AG10803 (cell line): ENCODE measurements at regions not wholly inside any gene's neighbourhood (a gene's known extent, or its start where the extent isn't known, plus 50 kb on each side); places are given as distances from the start of the nearest gene placed in this dataset.

Source experiments
- DNase-seq: peaks from one replicate; pipeline ENCODE4 v3.0.0; 2010; ENCODE audit warnings: low read depth
- H3K4me3 ChIP-seq: 2 replicates; pipeline ENCODE4 v1.5.1; 2011; ENCODE audit warnings: mild to moderate bottlenecking, low read length, control low read depth
- TF ChIP-seq, protein P1 (sequence below): conservative IDR thresholded peaks from 2 replicates; pipeline ENCODE4 v1.5.1; 2011; ENCODE audit warnings: mild to moderate bottlenecking, low read length, control low read depth, inconsistent platforms

DNA sequence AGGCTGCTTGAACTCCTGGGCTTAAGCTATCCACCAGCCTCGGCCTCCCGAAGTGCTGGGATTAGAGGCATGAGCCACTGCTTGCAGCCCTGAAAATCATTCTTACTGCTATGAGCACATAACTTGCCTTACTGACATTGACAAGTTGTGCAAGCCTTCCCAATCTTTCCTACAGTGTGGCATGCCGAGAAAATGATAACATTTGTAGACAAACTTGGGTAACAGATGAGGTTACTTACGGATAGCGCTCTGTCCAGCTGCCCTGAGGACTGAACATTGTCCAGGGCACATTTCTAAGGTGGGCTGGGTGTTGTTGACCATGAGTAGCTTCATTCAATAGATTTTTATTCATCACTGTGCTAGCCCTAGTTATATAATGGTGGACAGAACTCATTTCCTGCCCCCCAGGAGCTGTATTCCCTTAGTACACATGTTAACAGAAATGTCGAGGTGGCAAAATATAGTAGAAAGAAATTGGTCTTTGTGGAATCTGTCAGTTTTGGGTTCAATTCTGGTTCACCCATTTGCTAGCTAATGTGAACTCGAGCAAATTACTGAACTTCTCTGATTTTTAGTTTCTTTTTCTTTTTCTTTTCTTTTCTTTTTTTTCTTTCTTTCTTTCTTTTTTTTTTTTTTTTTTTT, 118.4 kb upstream of the AKIRIN2 start:
- TF ChIP-seq, protein P1, sequence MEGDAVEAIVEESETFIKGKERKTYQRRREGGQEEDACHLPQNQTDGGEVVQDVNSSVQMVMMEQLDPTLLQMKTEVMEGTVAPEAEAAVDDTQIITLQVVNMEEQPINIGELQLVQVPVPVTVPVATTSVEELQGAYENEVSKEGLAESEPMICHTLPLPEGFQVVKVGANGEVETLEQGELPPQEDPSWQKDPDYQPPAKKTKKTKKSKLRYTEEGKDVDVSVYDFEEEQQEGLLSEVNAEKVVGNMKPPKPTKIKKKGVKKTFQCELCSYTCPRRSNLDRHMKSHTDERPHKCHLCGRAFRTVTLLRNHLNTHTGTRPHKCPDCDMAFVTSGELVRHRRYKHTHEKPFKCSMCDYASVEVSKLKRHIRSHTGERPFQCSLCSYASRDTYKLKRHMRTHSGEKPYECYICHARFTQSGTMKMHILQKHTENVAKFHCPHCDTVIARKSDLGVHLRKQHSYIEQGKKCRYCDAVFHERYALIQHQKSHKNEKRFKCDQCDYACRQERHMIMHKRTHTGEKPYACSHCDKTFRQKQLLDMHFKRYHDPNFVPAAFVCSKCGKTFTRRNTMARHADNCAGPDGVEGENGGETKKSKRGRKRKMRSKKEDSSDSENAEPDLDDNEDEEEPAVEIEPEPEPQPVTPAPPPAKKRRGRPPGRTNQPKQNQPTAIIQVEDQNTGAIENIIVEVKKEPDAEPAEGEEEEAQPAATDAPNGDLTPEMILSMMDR, result no peak
- H3K4me3 ChIP-seq, result no peak overlapping the region
- no peak for DNase-seq

DNA sequence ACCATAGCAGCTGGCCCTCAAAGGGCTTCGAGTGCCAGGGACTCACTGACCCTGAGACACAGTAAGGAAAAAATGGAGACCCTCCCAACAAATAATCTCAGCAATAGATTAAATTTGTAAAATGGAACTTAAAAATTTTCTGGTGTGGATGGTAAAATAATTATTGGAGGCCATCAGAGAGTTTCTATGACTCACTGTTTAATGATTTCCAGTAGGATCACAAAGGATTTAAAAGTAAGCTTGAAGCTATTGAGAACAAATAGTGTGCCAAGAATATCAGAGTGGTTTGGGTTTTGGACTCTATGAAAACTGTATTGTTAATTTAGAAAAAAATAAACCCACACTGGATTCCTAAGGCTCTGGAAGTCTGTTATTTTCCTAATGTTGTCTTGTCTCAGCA, 115.2 kb upstream of the AKIRIN2 start:
- TF ChIP-seq, protein P1, result no peak
- peak; percentile 24 for DNase-seq
- H3K4me3 ChIP-seq, result no peak overlapping the region

DNA sequence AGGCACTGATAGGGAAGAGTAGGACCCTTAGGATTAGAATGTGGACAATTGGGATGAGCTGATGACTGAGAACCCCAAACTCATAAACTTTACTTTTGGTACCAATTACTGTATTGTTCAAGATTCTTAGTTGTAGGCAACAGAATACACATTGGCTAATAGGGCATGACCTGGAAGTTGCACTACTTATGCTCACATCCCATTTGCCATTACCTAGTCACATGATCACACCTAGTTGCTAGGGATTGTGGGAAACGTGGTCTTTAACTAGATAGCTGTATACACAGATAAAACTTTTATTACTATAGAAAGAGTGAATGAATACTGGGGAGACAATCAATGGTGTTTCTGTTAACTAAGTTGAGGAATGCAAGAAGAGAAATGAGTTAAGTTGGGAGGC, 113.4 kb upstream of the AKIRIN2 start:
- no peak overlapping the region for H3K4me3 ChIP-seq

DNA sequence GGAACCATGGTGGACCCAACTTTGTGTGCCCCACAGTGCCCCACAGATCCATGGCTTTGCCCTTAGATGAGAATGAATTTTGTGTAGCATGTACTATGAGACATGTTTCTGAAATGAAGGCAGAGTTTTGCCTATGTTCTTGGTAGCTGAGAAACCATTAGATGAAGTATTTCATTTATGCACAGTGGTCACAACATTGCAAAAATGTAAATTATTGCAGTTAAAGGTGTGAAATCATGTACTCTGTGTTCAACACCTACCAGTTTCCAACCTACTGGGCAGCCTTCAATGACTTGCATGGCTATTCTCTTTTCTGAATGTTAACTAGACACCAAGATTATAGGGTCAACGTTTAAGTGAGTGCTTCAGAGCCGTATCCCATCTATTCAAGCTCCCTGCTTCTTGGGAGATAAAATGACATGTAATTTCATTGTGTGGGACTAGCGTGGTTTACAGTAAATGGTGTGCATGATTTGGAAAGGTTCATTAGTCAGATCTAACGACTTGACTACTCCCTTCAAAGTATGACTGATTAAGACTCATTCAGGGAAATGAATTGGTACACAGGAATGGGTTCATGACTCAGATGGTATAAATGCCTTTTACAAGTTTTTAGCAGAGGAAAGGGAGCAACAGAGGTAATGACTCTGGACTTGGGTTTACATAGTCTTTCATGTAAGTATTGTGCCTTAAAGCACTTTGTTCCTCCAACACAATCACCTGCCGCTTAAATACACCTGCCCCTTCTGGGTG, 106.1 kb upstream of the AKIRIN2 start:
- H3K4me3 ChIP-seq, result no peak overlapping the region
- TF ChIP-seq, protein P1, result no peak
- DNase-seq, result peak; percentile 61

More for the DNA sequence above, 113.4 kb upstream of the AKIRIN2 start:
- TF ChIP-seq, protein P1, result no peak
- DNase-seq, result no peak

DNA sequence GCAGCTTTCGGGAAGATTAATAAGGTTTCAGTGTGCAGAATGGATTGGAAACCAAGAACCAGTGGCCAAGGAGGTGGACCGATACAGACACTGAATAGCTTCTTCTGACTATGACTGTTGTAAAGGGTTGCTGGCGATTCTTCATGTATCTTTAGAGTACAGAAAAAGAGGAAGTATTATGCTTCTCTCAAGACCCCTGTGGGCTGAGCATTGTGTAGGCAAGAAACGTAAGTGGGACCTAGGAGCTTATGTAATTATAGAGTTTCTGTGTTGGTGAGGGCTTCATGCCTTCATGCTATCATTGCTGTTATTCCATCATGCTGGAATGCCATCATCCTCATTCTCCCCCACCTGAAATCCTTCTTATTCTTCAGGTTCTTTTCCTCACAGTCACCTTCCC, 105.4 kb upstream of the AKIRIN2 start:
- no peak for DNase-seq
- H3K4me3 ChIP-seq, result no peak overlapping the region
- TF ChIP-seq, protein P1, result no peak

DNA sequence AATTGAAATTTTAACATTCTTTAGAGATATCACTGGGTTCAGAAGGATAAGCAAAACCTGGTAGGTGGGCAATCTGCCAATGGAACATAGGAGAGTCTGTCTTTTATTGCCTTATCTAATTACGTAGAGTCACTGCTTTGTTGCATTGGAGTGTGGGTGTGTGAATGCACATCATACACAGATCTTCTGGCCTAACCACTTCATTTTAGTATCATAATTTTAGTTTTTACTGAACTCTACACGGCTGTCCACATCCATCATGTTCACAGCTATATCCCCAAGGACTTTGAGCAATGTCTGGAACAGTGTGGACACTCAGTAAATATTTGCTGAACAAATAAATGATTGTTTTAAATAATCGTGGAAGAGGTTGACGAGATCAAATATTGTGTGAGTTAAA, 104.6 kb upstream of the AKIRIN2 start:
- TF ChIP-seq, protein P1, result no peak
- DNase-seq, result no peak
- no peak overlapping the region for H3K4me3 ChIP-seq

DNA sequence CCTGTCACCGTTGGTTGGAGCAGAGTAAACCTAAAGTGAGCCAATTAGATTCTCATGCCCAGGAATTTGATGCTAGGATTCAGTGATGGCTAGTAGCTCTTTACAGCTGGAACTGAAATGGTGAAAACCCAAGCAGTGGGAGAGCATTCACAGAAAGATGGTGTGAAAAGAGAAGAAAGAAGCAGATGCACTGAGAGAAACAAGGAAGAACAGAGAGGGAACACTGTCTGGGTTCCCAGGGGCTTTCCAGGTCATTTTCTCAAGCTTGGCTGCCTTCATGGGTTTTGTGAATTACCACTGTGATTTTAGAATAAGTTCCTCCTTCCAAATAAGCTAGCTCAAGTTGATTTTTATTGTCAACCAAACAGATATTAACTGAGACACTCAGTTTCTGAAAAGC, 104.1 kb upstream of the AKIRIN2 start:
- H3K4me3 ChIP-seq, result no peak overlapping the region
- no peak for DNase-seq
- TF ChIP-seq, protein P1, result no peak
